GM12892 (cell line): ENCODE measurements at regions not wholly inside any gene's neighbourhood (a gene's known extent, or its start where the extent isn't known, plus 50 kb on each side); places are given as distances from the start of the nearest gene placed in this dataset.

Source experiments
- POLR2A ChIP-seq: IDR thresholded peaks from 2 replicates; pipeline ENCODE4 v1.6.1; 2011; ENCODE audit warnings: low read depth, low read length, control low read depth
- POLR2AphosphoS5 ChIP-seq: IDR thresholded peaks from 2 replicates; pipeline ENCODE4 v1.6.1; 2011; ENCODE audit warnings: low read depth, low read length, control low read depth
- TAF1 ChIP-seq: IDR thresholded peaks from 2 replicates; pipeline ENCODE4 v1.6.1; 2011; ENCODE audit warnings: low read depth, mild to moderate bottlenecking, control low read depth, low read length, borderline replicate concordance

- TF ChIP-seq POLR2A = no peak
- TF ChIP-seq POLR2AphosphoS5 = no peak
- no peak for TF ChIP-seq TAF1
These were observed 276.6 kb downstream of the ZNF621 start for GRCh38 chr3:40801284-40801741.
